HUES6 (cell line): ENCODE measurements at regions not wholly inside any gene's neighbourhood (a gene's known extent, or its start where the extent isn't known, plus 50 kb on each side); places are given as distances from the start of the nearest gene placed in this dataset.
A peak's percentile ranks its signal among the peaks of the same experiment; 100 is the strongest.

ENCODE experiments used
- H3K27ac ChIP-seq: 2 replicates; pipeline ENCODE4 v1.7.0; 2013; ENCODE audit warnings: low read depth, mild to moderate bottlenecking, low read length, inconsistent platforms
- H3K27me3 ChIP-seq: 2 replicates; pipeline ENCODE4 v1.6.1; 2013; ENCODE audit warnings: low read length; ENCODE audit not compliant: control insufficient read depth, insufficient read depth
- H3K36me3 ChIP-seq: 2 replicates; pipeline ENCODE4 v1.6.1; 2013; ENCODE audit warnings: low read length; ENCODE audit not compliant: control insufficient read depth, insufficient read depth
- H3K4me1 ChIP-seq: 2 replicates; pipeline ENCODE4 v1.6.1; 2013; ENCODE audit warnings: low read length; ENCODE audit not compliant: control insufficient read depth, insufficient read depth
- H3K4me3 ChIP-seq: 2 replicates; pipeline ENCODE4 v1.5.1; 2013; ENCODE audit warnings: low read depth, low read length
- H3K9ac ChIP-seq: one replicate; pipeline ENCODE4 v1.6.1; 2013; ENCODE audit warnings: mild to moderate bottlenecking, low read length
- H3K9me3 ChIP-seq: 2 replicates; pipeline ENCODE4 v1.6.1; 2013; ENCODE audit warnings: low read depth, low read length; ENCODE audit not compliant: control insufficient read depth, insufficient read depth

DNA sequence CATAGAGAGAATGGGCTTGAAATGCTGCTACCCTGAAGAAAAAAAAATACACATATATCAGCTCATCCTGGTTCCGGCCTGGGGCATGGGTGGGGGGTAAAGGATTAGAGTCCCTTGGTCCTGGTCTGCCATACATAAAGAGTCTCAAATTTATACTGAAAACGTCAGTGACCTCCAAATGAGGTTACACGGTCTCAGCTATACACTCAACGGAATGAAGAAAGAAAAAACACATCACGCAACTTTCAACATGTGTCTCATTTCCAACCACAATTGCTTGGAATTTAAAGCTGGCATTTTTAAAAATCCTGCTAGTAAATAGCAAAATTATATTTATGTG lies 612.8 kb downstream of the MCTP2 start:
- Histone ChIP-seq H3K9me3 (peaks cover 22% of the 10 kb centered on the region), H3K27ac (peak overlapping the region; percentile 82; the same call in 1 of the 2 replicates), H3K4me1 (peaks cover 8% of the 10 kb centered on the region; the same call in 1 of the 2 replicates), H3K36me3 (no peaks in the 10 kb centered on the region), H3K27me3 (no peaks in the 10 kb centered on the region; the same call in 1 of the 2 replicates), H3K9ac (peak overlapping the region; percentile 56), H3K4me3 (peak overlapping the region; percentile 52)

DNA sequence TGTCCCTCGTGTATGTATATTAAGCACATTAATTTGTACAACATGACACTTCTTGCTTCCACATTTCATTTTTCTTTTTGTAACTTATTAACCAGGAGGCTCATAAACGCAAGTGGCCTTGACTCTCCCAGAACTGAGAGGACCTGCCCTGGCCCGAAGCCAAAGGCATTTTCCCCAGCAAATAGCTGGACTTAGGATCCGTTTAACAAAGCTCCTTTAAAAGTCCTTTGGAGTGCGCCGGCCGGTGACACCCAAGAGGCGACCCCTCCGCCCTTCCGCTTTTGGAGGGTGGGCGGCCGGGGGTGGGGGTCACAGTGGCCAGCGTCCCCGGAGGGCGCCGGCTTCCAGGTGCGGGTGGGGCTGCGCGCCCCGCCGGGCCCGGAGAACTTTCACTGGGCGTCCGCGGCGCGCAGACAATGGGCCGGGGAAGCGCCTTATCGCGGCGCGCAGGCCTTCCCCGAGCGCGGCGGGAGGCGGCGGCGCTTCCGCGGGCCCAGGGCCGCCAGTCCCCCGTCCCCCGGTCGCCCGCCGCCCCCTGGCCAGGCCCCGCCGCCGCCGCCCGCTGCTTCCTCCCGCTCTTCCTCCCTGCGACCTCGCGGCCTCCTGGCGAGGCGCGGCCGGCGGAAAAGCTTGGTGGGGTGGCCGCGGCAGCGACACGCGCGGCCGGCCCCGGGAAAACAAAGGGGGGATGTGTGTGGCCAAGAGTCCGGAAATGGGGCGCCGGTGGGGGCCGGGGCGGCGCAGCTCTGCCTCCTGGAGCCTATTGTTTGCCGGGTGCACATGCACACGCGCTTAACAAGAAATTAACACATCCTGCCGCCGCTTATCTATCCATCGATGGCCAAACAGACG lies 613.4 kb downstream of the MCTP2 start:
- Histone ChIP-seq H3K4me3 (peak overlapping the region; percentile 52), H3K4me1 (peaks cover 8% of the 10 kb centered on the region; the same call in 1 of the 2 replicates), H3K36me3 (no peaks in the 10 kb centered on the region), H3K27me3 (no peaks in the 10 kb centered on the region; the same call in 1 of the 2 replicates), H3K9ac (peak overlapping the region; percentile 56), H3K27ac (peak overlapping the region; percentile 82; the same call in 1 of the 2 replicates), H3K9me3 (peaks cover 22% of the 10 kb centered on the region)

- Histone ChIP-seq H3K4me3 (peak overlapping the region; percentile 52), H3K36me3 (no peaks in the 10 kb centered on the region), H3K4me1 (peaks cover 8% of the 10 kb centered on the region; the same call in 1 of the 2 replicates), H3K27ac (peak overlapping the region; percentile 47; the same call in 1 of the 2 replicates), H3K9ac (peak overlapping the region; percentile 53), H3K9me3 (peaks cover 22% of the 10 kb centered on the region), H3K27me3 (no peaks in the 10 kb centered on the region; the same call in 1 of the 2 replicates)
Measured at GRCh38 chr15:94845390-94845716, 614.0 kb downstream of the MCTP2 start.

- H3K9me3 ChIP-seq: peaks cover 10% of the 10 kb centered on the region
- H3K4me3 ChIP-seq: no peak overlapping the region
- H3K36me3 ChIP-seq: no peaks in the 10 kb centered on the region
- no peak overlapping the region for H3K9ac ChIP-seq
- no peak overlapping the region for H3K27ac ChIP-seq
- no peaks in the 10 kb centered on the region; the same call in 1 of the 2 replicates for H3K27me3 ChIP-seq
- H3K4me1 ChIP-seq: peaks cover 8% of the 10 kb centered on the region; the same call in 1 of the 2 replicates
Measured at GRCh38 chr15:94847325-94847724, 616.0 kb downstream of the MCTP2 start.

GRCh38 chr15:94848054-94848453 lies 616.7 kb downstream of the MCTP2 start:
- no peak overlapping the region for H3K27ac ChIP-seq
- H3K9ac ChIP-seq: no peak overlapping the region
- H3K27me3 ChIP-seq: no peaks in the 10 kb centered on the region; the same call in 1 of the 2 replicates
- peaks cover 10% of the 10 kb centered on the region for H3K9me3 ChIP-seq
- no peaks in the 10 kb centered on the region for H3K36me3 ChIP-seq
- H3K4me3 ChIP-seq: no peak overlapping the region
- H3K4me1 ChIP-seq: peaks cover 8% of the 10 kb centered on the region; the same call in 1 of the 2 replicates

DNA sequence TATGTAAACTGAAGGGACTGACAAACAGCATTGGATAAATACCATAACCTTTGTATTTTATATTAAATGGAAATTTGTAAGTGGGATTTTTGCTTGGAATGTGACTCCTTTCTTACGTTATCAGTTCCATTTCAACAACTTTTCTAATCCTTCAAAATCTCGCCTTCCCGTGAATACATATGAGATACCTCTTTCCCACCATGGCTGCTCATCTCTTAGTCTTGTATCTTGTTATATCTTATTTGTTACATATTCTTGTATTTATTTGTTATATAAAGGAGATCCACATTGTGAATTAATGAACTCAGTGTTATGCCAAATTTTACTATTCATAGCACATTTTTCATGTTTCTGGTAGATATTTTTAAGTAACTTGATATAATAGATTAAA lies 623.7 kb downstream of the MCTP2 start:
- H3K36me3 ChIP-seq: no peaks in the 10 kb centered on the region
- H3K4me1 ChIP-seq: no peaks in the 10 kb centered on the region
- no peak overlapping the region for H3K27ac ChIP-seq
- H3K9ac ChIP-seq: no peak overlapping the region
- H3K27me3 ChIP-seq: no peaks in the 10 kb centered on the region
- H3K4me3 ChIP-seq: no peak overlapping the region
- no peaks in the 10 kb centered on the region for H3K9me3 ChIP-seq

DNA sequence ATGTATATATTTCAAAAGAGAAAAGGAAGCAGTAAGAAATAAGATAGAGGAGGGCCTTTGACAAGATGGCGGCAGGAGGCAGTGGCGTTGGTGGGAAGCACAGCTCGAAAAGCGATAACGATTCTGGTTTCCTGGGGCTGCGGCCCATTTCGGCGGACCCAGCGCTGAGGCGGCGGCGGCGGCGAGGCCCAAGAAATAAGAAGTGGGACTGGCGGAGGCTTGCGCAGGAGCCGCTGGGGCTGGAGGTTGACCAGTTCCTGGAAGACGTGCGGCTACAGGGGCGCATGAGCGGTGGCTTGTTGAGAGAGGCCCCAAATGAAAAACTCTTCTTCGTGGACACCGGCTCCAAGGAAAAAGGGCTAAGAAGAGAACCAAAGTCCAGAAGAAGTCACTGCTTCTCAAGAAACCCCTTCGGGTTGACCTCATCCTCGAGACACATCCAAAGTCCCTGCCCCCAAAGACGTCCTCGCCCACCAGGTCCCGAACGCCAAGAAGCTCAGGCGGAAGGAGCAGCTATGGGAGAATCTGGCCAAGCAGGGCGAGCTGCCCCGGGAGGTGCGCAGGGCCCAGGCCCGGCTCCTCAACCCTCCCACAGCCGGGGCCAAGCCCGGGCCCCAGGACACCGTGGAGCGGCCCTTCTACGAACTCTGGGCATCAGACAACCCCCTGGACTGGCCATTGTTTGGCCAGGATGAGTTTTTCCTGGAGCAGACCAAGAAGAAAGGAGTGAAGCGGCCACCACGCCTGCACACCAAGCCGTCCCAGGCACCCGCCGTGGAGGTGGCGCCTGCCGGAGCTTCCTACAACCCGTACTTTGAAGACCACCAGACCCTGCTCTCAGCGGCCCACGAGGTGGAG lies 624.3 kb downstream of the MCTP2 start:
- H3K27me3 ChIP-seq: no peaks in the 10 kb centered on the region
- no peaks in the 10 kb centered on the region for H3K4me1 ChIP-seq
- no peak overlapping the region for H3K4me3 ChIP-seq
- no peak overlapping the region for H3K27ac ChIP-seq
- H3K9me3 ChIP-seq: no peaks in the 10 kb centered on the region
- H3K9ac ChIP-seq: no peak overlapping the region
- no peaks in the 10 kb centered on the region for H3K36me3 ChIP-seq

DNA sequence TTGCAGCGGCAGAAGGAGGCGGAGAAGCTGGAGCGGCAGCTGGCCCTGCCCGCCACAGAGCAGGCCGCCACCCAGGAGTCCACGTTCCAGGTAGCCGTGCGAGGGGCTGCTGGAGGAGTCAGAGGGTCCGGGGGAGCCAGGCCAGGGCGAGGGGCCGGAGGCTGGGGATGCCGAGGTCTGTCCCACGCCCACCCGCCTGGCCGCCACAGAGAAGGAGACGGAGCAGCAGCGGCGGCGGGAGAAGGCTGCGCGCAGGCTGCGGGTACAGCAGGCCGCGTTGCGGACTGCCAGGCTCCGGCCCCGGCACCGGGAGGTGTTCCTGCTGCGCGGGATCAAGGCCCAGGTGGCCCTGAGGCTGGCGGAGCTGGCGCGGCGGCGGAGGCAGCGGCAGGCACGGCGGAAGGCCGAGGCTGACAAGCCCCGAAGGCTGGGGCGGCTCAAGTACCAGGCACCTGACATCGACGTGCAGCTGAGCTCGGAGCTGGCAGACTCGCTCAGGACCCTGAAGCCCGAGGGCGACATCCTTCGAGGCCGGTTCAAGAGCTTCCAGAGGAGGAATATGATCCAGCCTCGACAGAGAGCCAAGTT lies 625.0 kb downstream of the MCTP2 start:
- Histone ChIP-seq H3K9ac (no peak overlapping the region), H3K27ac (no peak overlapping the region), H3K36me3 (no peaks in the 10 kb centered on the region), H3K9me3 (no peaks in the 10 kb centered on the region), H3K27me3 (no peaks in the 10 kb centered on the region), H3K4me3 (no peak overlapping the region), H3K4me1 (no peaks in the 10 kb centered on the region)

- Histone ChIP-seq H3K4me3 (no peak overlapping the region), H3K9me3 (no peaks in the 10 kb centered on the region), H3K9ac (no peak overlapping the region), H3K36me3 (no peaks in the 10 kb centered on the region), H3K27ac (no peak overlapping the region), H3K4me1 (no peaks in the 10 kb centered on the region), H3K27me3 (no peaks in the 10 kb centered on the region)
Measured at GRCh38 chr15:94857466-94857865, 626.1 kb downstream of the MCTP2 start.

- H3K9ac ChIP-seq: no peak overlapping the region
- no peaks in the 10 kb centered on the region for H3K4me1 ChIP-seq
- H3K9me3 ChIP-seq: no peaks in the 10 kb centered on the region
- H3K27me3 ChIP-seq: no peaks in the 10 kb centered on the region
- no peak overlapping the region for H3K4me3 ChIP-seq
- no peaks in the 10 kb centered on the region for H3K36me3 ChIP-seq
- no peak overlapping the region for H3K27ac ChIP-seq
Measured at GRCh38 chr15:94858011-94858410, 626.6 kb downstream of the MCTP2 start.
